WERI-Rb-1 (cell line): ENCODE measurements at regions not wholly inside any gene's neighbourhood (a gene's known extent, or its start where the extent isn't known, plus 50 kb on each side); places are given as distances from the start of the nearest gene placed in this dataset.

Experiments
- DNase-seq: peaks from one replicate; pipeline ENCODE4 v3.0.0-alpha.2; 2020
- H3K27ac ChIP-seq: fragments of 250-450 bp; sonication (Bioruptor Pico); 2 replicates; pipeline ENCODE4 v1.5.1; 2020; ENCODE audit warnings: mild to moderate bottlenecking, moderate library complexity
- H3K27me3 ChIP-seq: fragments of 250-450 bp; sonication (Bioruptor Pico); 2 replicates; pipeline ENCODE4 v1.5.1; 2021; ENCODE audit warnings: mild to moderate bottlenecking, low read depth, moderate library complexity; ENCODE audit not compliant: insufficient read depth, severe bottlenecking
- H3K36me3 ChIP-seq: fragments of 250-450 bp; sonication (Bioruptor Pico); 2 replicates; pipeline ENCODE4 v1.5.1; 2020; ENCODE audit warnings: mild to moderate bottlenecking, moderate library complexity
- H3K4me3 ChIP-seq: 2 replicates; pipeline ENCODE4 v1.5.1; 2011; ENCODE audit warnings: low read depth, mild to moderate bottlenecking, control low read depth, low read length
- H3K9me3 ChIP-seq: fragments of 250-450 bp; sonication (Bioruptor Pico); 2 replicates; pipeline ENCODE4 v1.5.1; 2021; ENCODE audit warnings: mild to moderate bottlenecking, moderate library complexity; ENCODE audit not compliant: severe bottlenecking
- TF ChIP-seq, protein P1 (sequence below): IDR thresholded peaks from 2 replicates; pipeline ENCODE4 v1.5.1; 2011; ENCODE audit warnings: low read depth, mild to moderate bottlenecking, control low read depth, inconsistent platforms, low read length

GRCh38 chr1:224492632-224493031 is 58.0 kb upstream of the WDR26 start:
- TF ChIP-seq, protein P1, sequence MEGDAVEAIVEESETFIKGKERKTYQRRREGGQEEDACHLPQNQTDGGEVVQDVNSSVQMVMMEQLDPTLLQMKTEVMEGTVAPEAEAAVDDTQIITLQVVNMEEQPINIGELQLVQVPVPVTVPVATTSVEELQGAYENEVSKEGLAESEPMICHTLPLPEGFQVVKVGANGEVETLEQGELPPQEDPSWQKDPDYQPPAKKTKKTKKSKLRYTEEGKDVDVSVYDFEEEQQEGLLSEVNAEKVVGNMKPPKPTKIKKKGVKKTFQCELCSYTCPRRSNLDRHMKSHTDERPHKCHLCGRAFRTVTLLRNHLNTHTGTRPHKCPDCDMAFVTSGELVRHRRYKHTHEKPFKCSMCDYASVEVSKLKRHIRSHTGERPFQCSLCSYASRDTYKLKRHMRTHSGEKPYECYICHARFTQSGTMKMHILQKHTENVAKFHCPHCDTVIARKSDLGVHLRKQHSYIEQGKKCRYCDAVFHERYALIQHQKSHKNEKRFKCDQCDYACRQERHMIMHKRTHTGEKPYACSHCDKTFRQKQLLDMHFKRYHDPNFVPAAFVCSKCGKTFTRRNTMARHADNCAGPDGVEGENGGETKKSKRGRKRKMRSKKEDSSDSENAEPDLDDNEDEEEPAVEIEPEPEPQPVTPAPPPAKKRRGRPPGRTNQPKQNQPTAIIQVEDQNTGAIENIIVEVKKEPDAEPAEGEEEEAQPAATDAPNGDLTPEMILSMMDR = no peak
- H3K9me3 ChIP-seq = no peaks in the 10 kb centered on the region
- H3K27me3 ChIP-seq = no peaks in the 10 kb centered on the region
- DNase-seq = no peak
- H3K27ac ChIP-seq = no peak overlapping the region
- H3K36me3 ChIP-seq = no peaks in the 10 kb centered on the region
- no peak overlapping the region for H3K4me3 ChIP-seq

GRCh38 chr1:224493269-224493668 is 58.7 kb upstream of the WDR26 start:
- TF ChIP-seq, protein P1 = no peak

GRCh38 chr1:224494343-224494742 is 59.7 kb upstream of the WDR26 start:
- H3K36me3 ChIP-seq = no peaks in the 10 kb centered on the region
- no peak for DNase-seq
- TF ChIP-seq, protein P1 = no peak
- H3K27ac ChIP-seq = no peak overlapping the region
- no peaks in the 10 kb centered on the region for H3K27me3 ChIP-seq
- H3K9me3 ChIP-seq = no peaks in the 10 kb centered on the region
- no peak overlapping the region for H3K4me3 ChIP-seq

More at GRCh38 chr1:224493269-224493668, 58.7 kb upstream of the WDR26 start:
- no peaks in the 10 kb centered on the region for H3K27me3 ChIP-seq
- H3K27ac ChIP-seq = no peak overlapping the region
- no peaks in the 10 kb centered on the region for H3K36me3 ChIP-seq
- no peak for DNase-seq
- no peaks in the 10 kb centered on the region for H3K9me3 ChIP-seq
- H3K4me3 ChIP-seq = no peak overlapping the region

GRCh38 chr1:224495866-224496265 is 61.3 kb upstream of the WDR26 start:
- H3K4me3 ChIP-seq = no peak overlapping the region
- H3K9me3 ChIP-seq = no peaks in the 10 kb centered on the region
- no peaks in the 10 kb centered on the region for H3K36me3 ChIP-seq
- DNase-seq = no peak
- H3K27me3 ChIP-seq = no peaks in the 10 kb centered on the region
- TF ChIP-seq, protein P1 = no peak
- no peak overlapping the region for H3K27ac ChIP-seq

DNA sequence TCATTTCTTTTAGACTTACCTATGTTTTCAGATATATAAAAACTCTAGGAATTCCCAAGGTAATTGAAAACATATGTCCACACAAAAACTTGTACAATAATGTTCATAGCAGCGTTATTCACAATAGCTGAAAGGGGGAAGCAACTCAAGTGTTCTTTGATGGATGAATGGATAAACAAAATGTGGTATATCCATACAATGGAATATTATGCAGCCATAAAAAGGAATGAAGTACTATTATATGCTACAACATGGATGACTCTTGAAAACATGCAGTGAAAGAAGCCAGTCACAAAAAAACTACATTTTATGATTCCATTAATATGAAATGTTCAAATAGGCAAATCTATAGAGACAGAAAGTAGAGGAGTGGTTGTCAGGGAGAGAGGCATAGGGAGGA is 62.2 kb upstream of the WDR26 start:
- TF ChIP-seq, protein P1 = no peak
- H3K27me3 ChIP-seq = no peaks in the 10 kb centered on the region
- no peaks in the 10 kb centered on the region for H3K36me3 ChIP-seq
- H3K9me3 ChIP-seq = no peaks in the 10 kb centered on the region
- no peak overlapping the region for H3K27ac ChIP-seq
- no peak overlapping the region for H3K4me3 ChIP-seq
- DNase-seq = no peak
